ENCODE measurements at regions not wholly inside any gene's neighbourhood (a gene's known extent, or its start where the extent isn't known, plus 50 kb on each side); places are given as distances from the start of the nearest gene placed in this dataset.

DNA sequence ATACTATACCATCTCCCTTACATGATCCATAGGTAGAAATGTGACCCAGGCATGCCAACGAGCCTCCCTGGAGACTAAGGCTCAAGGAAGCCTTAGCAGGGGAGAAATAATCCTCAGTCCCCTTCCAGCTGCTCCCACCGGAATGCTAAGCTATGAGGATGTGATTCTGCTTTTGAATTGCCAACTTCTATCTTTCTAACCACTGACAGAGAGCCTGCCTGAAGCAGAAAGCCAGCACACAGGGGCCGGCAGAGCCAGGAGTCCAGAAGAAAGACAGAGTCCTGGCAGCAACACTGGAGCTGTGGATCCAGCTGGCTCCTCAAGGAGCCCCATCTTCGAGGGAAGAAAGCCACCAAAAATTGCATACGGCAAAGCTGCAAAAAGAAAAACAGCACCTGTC, 579.6 kb upstream of the CDH5 start:
- no peaks in the 10 kb centered on the region for H3K4me1 ChIP-seq (ENCODE audit: control insufficient read depth, low read length)
- H3K4me3 ChIP-seq (ENCODE audit: low read length), result no peak overlapping the region
- no peaks in the 10 kb centered on the region for H4K20me1 ChIP-seq (ENCODE audit: control insufficient read depth, insufficient read depth, low read depth, low read length)
- no peaks in the 10 kb centered on the region for H3K27me3 ChIP-seq (ENCODE audit: control insufficient read depth, low read length)
- no peaks in the 10 kb centered on the region for H3F3A ChIP-seq (ENCODE audit: control insufficient read depth, insufficient read depth)
- H3K9me3 ChIP-seq (ENCODE audit: control insufficient read depth, insufficient read depth, low read length), result no peaks in the 10 kb centered on the region
- no peaks in the 10 kb centered on the region for H3K36me3 ChIP-seq (ENCODE audit: control insufficient read depth, low read length)
- no peaks in the 10 kb centered on the region for H3K9me2 ChIP-seq (replicated peaks; ENCODE audit: control insufficient read depth, low read length)
- no peaks in the 10 kb centered on the region for H3K79me2 ChIP-seq (ENCODE audit: control insufficient read depth, low read length)
- H3K4me2 ChIP-seq (ENCODE audit: low read length), result no peak overlapping the region
- TF ChIP-seq, protein P1, sequence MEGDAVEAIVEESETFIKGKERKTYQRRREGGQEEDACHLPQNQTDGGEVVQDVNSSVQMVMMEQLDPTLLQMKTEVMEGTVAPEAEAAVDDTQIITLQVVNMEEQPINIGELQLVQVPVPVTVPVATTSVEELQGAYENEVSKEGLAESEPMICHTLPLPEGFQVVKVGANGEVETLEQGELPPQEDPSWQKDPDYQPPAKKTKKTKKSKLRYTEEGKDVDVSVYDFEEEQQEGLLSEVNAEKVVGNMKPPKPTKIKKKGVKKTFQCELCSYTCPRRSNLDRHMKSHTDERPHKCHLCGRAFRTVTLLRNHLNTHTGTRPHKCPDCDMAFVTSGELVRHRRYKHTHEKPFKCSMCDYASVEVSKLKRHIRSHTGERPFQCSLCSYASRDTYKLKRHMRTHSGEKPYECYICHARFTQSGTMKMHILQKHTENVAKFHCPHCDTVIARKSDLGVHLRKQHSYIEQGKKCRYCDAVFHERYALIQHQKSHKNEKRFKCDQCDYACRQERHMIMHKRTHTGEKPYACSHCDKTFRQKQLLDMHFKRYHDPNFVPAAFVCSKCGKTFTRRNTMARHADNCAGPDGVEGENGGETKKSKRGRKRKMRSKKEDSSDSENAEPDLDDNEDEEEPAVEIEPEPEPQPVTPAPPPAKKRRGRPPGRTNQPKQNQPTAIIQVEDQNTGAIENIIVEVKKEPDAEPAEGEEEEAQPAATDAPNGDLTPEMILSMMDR (IDR thresholded peaks at IDR 0.05; ENCODE audit: low read depth, low read length, poor library complexity, severe bottlenecking), result no peak
- no peak for TF ChIP-seq EZH2phosphoT487 (IDR thresholded peaks at IDR 0.05; ENCODE audit: borderline replicate concordance, low read length)
- no peak overlapping the region for H3K27ac ChIP-seq (ENCODE audit: low read depth, low read length)

DNA sequence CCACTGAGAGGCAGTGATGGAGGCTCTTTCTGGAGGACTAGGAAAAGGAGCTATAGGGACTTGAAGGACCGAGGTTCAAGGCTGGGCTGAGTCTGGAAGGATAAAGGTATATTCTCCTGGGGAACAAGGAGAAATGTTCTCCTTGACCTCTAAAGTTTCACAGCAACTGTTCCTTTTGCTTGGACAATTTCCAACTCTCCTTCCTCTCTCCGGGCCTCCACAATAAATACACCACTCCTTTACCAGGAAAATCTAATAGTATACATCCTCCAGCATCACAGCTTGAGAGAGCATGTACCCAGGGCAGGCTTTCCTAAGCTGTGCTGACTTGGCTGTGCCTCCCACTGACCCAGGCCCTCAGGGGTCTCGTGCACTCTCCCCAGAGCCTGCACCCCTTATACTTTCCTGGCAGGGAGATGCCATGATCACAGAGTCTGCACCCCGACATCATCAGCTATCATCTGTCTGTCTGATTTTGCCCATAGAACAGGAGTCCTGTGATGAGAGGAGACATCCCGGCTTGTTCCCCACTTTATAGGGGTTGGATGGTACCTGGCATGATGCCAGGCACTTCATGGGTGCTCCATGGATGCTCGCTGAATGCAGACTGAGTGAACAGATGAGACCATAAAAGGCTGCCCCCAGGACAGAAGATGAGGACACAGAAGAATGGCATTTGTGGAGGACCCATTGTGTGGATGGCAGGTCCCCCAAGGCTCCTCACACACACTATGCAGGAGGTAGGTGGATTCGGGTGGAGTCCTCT, 582.6 kb upstream of the CDH5 start:
- H3K4me3 ChIP-seq (ENCODE audit: low read length), result no peak overlapping the region
- H4K20me1 ChIP-seq (ENCODE audit: control insufficient read depth, insufficient read depth, low read depth, low read length), result no peaks in the 10 kb centered on the region
- no peaks in the 10 kb centered on the region for H3K9me3 ChIP-seq (ENCODE audit: control insufficient read depth, insufficient read depth, low read length)
- no peak for TF ChIP-seq EZH2phosphoT487 (IDR thresholded peaks at IDR 0.05; ENCODE audit: borderline replicate concordance, low read length)
- TF ChIP-seq, protein P1 (IDR thresholded peaks at IDR 0.05; ENCODE audit: low read depth, low read length, poor library complexity, severe bottlenecking), result no peak
- no peak overlapping the region for H3K4me2 ChIP-seq (ENCODE audit: low read length)
- H3K9me2 ChIP-seq (replicated peaks; ENCODE audit: control insufficient read depth, low read length), result no peaks in the 10 kb centered on the region
- H3K4me1 ChIP-seq (ENCODE audit: control insufficient read depth, low read length), result no peaks in the 10 kb centered on the region
- H3K79me2 ChIP-seq (ENCODE audit: control insufficient read depth, low read length), result no peaks in the 10 kb centered on the region
- H3K27me3 ChIP-seq (ENCODE audit: control insufficient read depth, low read length), result no peaks in the 10 kb centered on the region
- no peaks in the 10 kb centered on the region for H3F3A ChIP-seq (ENCODE audit: control insufficient read depth, insufficient read depth)
- no peak overlapping the region for H3K27ac ChIP-seq (ENCODE audit: low read depth, low read length)
- H3K36me3 ChIP-seq (ENCODE audit: control insufficient read depth, low read length), result no peaks in the 10 kb centered on the region

DNA sequence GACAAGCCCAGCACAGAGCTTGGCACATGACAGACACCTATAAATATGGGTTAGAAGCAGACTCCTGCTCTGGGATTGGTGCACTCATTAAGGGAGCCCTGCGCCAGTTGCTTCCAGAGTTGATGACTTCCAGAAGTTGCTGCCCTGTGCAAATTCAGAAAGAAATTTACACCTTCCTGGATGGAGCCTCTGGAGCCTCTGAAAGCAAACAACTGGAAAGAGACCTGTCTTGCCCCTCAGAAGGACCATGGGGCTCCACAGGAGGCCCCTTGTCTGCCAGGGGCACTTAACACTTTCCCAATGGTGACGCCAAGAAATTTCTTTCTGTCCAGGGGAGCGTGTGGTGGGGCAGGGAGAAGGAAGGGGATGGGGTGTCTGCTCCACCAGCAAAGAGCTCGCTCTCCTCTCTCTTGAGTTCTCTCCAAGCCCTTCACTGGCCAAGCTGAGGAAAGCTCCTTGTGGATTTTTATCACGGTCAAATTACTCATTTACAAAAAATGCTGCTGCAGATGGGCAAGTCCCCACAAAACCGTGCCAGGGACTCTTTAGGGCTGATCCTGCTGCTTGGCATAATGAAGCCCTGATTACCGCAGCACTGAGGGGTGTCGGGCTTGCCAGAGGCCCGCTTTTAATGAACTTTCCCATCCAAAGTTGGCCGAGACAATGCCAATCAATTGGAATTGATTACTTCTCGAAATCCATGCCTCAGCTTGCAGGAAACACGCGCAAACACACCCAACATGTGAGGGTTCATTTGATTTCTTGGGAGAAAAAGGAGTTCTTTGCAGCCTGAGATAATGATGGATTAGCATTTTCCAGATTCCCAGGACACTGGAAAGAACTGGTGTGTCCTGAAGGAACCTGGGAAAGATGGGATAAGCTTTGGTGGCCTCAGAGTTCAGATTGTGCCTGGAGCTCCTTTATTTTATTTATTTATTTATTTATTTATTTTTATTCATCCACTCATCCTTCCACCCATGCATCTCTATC, 583.6 kb upstream of the CDH5 start:
- Histone ChIP-seq H4K20me1 (ENCODE audit: control insufficient read depth, insufficient read depth, low read depth, low read length) (no peaks in the 10 kb centered on the region), H3K27ac (ENCODE audit: low read depth, low read length) (no peak overlapping the region), H3K9me3 (ENCODE audit: control insufficient read depth, insufficient read depth, low read length) (no peaks in the 10 kb centered on the region), H3K4me1 (ENCODE audit: control insufficient read depth, low read length) (no peaks in the 10 kb centered on the region), H3K27me3 (ENCODE audit: control insufficient read depth, low read length) (no peaks in the 10 kb centered on the region), H3K4me3 (ENCODE audit: low read length) (no peak overlapping the region), H3K4me2 (ENCODE audit: low read length) (no peak overlapping the region), H3K79me2 (ENCODE audit: control insufficient read depth, low read length) (no peaks in the 10 kb centered on the region), H3F3A (ENCODE audit: control insufficient read depth, insufficient read depth) (no peaks in the 10 kb centered on the region), H3K36me3 (ENCODE audit: control insufficient read depth, low read length) (no peaks in the 10 kb centered on the region), H3K9me2 (replicated peaks; ENCODE audit: control insufficient read depth, low read length) (no peaks in the 10 kb centered on the region)
- TF ChIP-seq, protein P1 (IDR thresholded peaks at IDR 0.05; ENCODE audit: low read depth, low read length, poor library complexity, severe bottlenecking), result no peak
- no peak for TF ChIP-seq EZH2phosphoT487 (IDR thresholded peaks at IDR 0.05; ENCODE audit: borderline replicate concordance, low read length)

Measured in DOHH2 (cell line).